H1 (cell line): ENCODE measurements at regions not wholly inside any gene's neighbourhood (a gene's known extent, or its start where the extent isn't known, plus 50 kb on each side); places are given as distances from the start of the nearest gene placed in this dataset.
"Not testable (repeated sequence)": the region's sequence is repeated elsewhere in the genome, so short reads cannot be mapped to it uniquely, and the experiment has no call there.

Source experiments
- CTCF ChIA-PET: fragments of 300-600 bp; sonication (Branson Sonifier 250); formaldehyde crosslinking; loops from one replicate; lab custom pipeline; 2021; ENCODE audit not compliant: partially characterized antibody; lab: Charles Lee
- POLR2A ChIA-PET: fragments of 300-600 bp; sonication (Branson Sonifier 250); formaldehyde crosslinking; loops from one replicate; lab custom pipeline; 2021; ENCODE audit warnings: inconsistent platforms; ENCODE audit not compliant: partially characterized antibody; lab: Charles Lee
- DNase-seq, 2 experiments: peaks; one replicate each; pipeline versions ENCODE4 v3.0.0 to v3.0.0-alpha.2; 2010 to 2022; ENCODE audit warnings: low spot score in 2 of 2, low read depth in 1 of 2, mixed read lengths in 1 of 2
- FAIRE-seq: peaks from 2 replicates; lab custom pipeline; 2011; peaks lifted over from hg19 to GRCh38; lab: Jason Lieb, UNC
- H2AFZ ChIP-seq: 2 replicates; pipeline ENCODE4 v1.8.1; 2012; ENCODE audit warnings: low read length, inconsistent platforms
- H2AK5ac ChIP-seq: 2 replicates; pipeline ENCODE4 v1.6.1; 2013; ENCODE audit warnings: low read depth, low read length
- H2BK120ac ChIP-seq: replicated peaks from 2 replicates; pipeline ENCODE3; 2013; ENCODE audit warnings: low read depth, low read length, inconsistent platforms
- H2BK12ac ChIP-seq: 2 replicates; pipeline ENCODE4 v1.6.1; 2013; ENCODE audit warnings: low read depth, low read length
- H2BK15ac ChIP-seq: 2 replicates; pipeline ENCODE4 v1.6.1; 2013; ENCODE audit warnings: low read length
- H2BK20ac ChIP-seq: 2 replicates; pipeline ENCODE4 v1.6.1; 2013; ENCODE audit warnings: low read length
- H2BK5ac ChIP-seq: 2 replicates; pipeline ENCODE4 v1.6.1; 2013; ENCODE audit warnings: low read depth, low read length
- H3K14ac ChIP-seq: 2 replicates; pipeline ENCODE4 v1.6.1; 2013; ENCODE audit warnings: inconsistent platforms; ENCODE audit not compliant: insufficient read length
- H3K18ac ChIP-seq: 2 replicates; pipeline ENCODE4 v1.6.1; 2013; ENCODE audit warnings: low read length; ENCODE audit errors: extremely low read depth
- H3K23ac ChIP-seq: 2 replicates; pipeline ENCODE4 v1.6.1; 2013; ENCODE audit warnings: inconsistent platforms; ENCODE audit not compliant: insufficient read length
- H3K23me2 ChIP-seq: 2 replicates; pipeline ENCODE4 v1.6.1; 2013; ENCODE audit warnings: low read depth, low read length
- H3K27ac ChIP-seq: 2 replicates; pipeline ENCODE4 v1.6.1; 2011; ENCODE audit warnings: low read depth, low read length, inconsistent platforms
- H3K27me3 ChIP-seq, 4 experiments: replicated peaks in 1 of 4; 1 replicate in 1 of 4; 2 replicates in 3 of 4; pipeline versions ENCODE4 v1.6.1 to v1.8.1; 2011 to 2013; ENCODE audit warnings: low read length in 3 of 4, mild to moderate bottlenecking in 3 of 4, inconsistent platforms in 2 of 4, mixed read lengths in 2 of 4, moderate library complexity in 1 of 4; ENCODE audit not compliant: control insufficient read depth in 3 of 4, insufficient read depth in 3 of 4; ENCODE audit errors: extremely low read depth in 1 of 4
- H3K36me3 ChIP-seq, 4 experiments: 2 replicates each; pipeline versions ENCODE4 v1.6.1 to v1.8.1; 2011 to 2013; ENCODE audit warnings: mild to moderate bottlenecking in 4 of 4, low read length in 3 of 4, moderate library complexity in 2 of 4, control low read depth in 1 of 4, inconsistent platforms in 1 of 4; ENCODE audit not compliant: insufficient read depth in 4 of 4, control insufficient read depth in 2 of 4
- H3K4ac ChIP-seq: replicated peaks from 2 replicates; pipeline ENCODE3; 2013; ENCODE audit warnings: low read length, low read depth, mixed read lengths, inconsistent platforms; ENCODE audit not compliant: insufficient read length
- H3K4me1 ChIP-seq, 4 experiments: replicated peaks in 1 of 4; 1 replicate in 1 of 4; 2 replicates in 3 of 4; pipeline versions ENCODE4 v1.6.1 to v1.8.1; 2011 to 2013; ENCODE audit warnings: low read length in 3 of 4, inconsistent platforms in 2 of 4, mixed read lengths in 1 of 4; ENCODE audit not compliant: insufficient read depth in 4 of 4, control insufficient read depth in 3 of 4
- H3K4me2 ChIP-seq, 2 experiments: 2 replicates each; pipeline versions ENCODE4 v1.6.1 to v1.8.1; 2011 to 2013; ENCODE audit warnings: low read depth in 2 of 2, low read length in 2 of 2, control low read depth in 1 of 2, inconsistent platforms in 1 of 2, mild to moderate bottlenecking in 1 of 2; ENCODE audit not compliant: insufficient read depth in 1 of 2
- H3K4me3 ChIP-seq, 4 experiments: fragments of 200-600, 300-600 bp in 1 of 4; sonication (generic), shearing (Covaris generic), sonication (Bioruptor Twin) in 1 of 4; 2 replicates each; pipeline versions ENCODE4 v1.5.1 to v1.8.1; 2011 to 2016; ENCODE audit warnings: low read length in 4 of 4, low read depth in 3 of 4, control low read depth in 2 of 4, inconsistent platforms in 2 of 4, mild to moderate bottlenecking in 2 of 4, mixed read lengths in 1 of 4, moderate library complexity in 1 of 4; ENCODE audit not compliant: insufficient read depth in 2 of 4; ENCODE audit errors: extremely low read depth in 1 of 4
- H3K56ac ChIP-seq: replicated peaks from 2 replicates; pipeline ENCODE3; 2013; ENCODE audit warnings: low read depth, mild to moderate bottlenecking, mixed read lengths, low read length, inconsistent platforms; ENCODE audit not compliant: insufficient read length
- H3K79me1 ChIP-seq: 2 replicates; pipeline ENCODE4 v1.6.1; 2013; ENCODE audit warnings: low read depth, low read length, control low read depth
- H3K79me2 ChIP-seq, 2 experiments: 2 replicates each; pipeline versions ENCODE4 v1.6.1 to v1.8.1; 2012 to 2013; ENCODE audit warnings: low read length in 2 of 2, mild to moderate bottlenecking in 2 of 2, inconsistent platforms in 1 of 2; ENCODE audit not compliant: insufficient read depth in 2 of 2, control insufficient read depth in 1 of 2
- H3K9ac ChIP-seq, 4 experiments: replicated peaks in 1 of 4; 1 replicate in 1 of 4; 2 replicates in 3 of 4; pipeline versions ENCODE4 v1.6.1 to v1.8.1; 2011 to 2013; ENCODE audit warnings: low read depth in 3 of 4, low read length in 3 of 4, control low read depth in 2 of 4, mild to moderate bottlenecking in 2 of 4, moderate library complexity in 2 of 4, inconsistent platforms in 1 of 4; ENCODE audit errors: extremely low read depth in 1 of 4
- H3K9me3 ChIP-seq, 2 experiments: 2 replicates each; pipeline versions ENCODE4 v1.6.1 to v1.8.1; 2012 to 2013; ENCODE audit warnings: mild to moderate bottlenecking in 2 of 2, moderate library complexity in 2 of 2, control low read depth in 1 of 2, inconsistent platforms in 1 of 2, low read depth in 1 of 2, low read length in 1 of 2, mixed read lengths in 1 of 2; ENCODE audit not compliant: insufficient read depth in 2 of 2
- H4K20me1 ChIP-seq, 2 experiments: replicated peaks in 1 of 2; 2 replicates each; pipeline versions ENCODE3 to v1.8.1; 2011 to 2013; ENCODE audit warnings: inconsistent platforms in 2 of 2, low read length in 2 of 2, mild to moderate bottlenecking in 1 of 2; ENCODE audit not compliant: insufficient read depth in 2 of 2, control insufficient read depth in 1 of 2
- H4K5ac ChIP-seq: 2 replicates; pipeline ENCODE4 v1.6.1; 2013; ENCODE audit warnings: low read length, low read depth, mixed read lengths, inconsistent platforms; ENCODE audit not compliant: insufficient read length
- H4K8ac ChIP-seq: 2 replicates; pipeline ENCODE4 v1.8.0; 2013; ENCODE audit warnings: mild to moderate bottlenecking, moderate library complexity, low read length, inconsistent platforms; ENCODE audit not compliant: insufficient read depth; ENCODE audit errors: extremely low read depth
- H4K91ac ChIP-seq: replicated peaks from 2 replicates; pipeline ENCODE3; 2013; ENCODE audit warnings: low read length, mixed read lengths, inconsistent platforms; ENCODE audit not compliant: insufficient read length
- WGBS, 2 experiments: shearing (Covaris generic) in 1 of 2; methylation state at CpG; one replicate each; pipeline versions ENCODE4 v1.1.6 to v1.1.7; 2013 to 2015; ENCODE audit warnings: low lambda C conversion rate in 2 of 2, mixed read lengths in 2 of 2, inconsistent platforms in 1 of 2, low coverage in 1 of 2, missing lambda C conversion rate in 1 of 2; ENCODE audit not compliant: insufficient replicate concordance in 2 of 2, insufficient coverage in 1 of 2, insufficient read length in 1 of 2; ENCODE audit errors: extremely low coverage in 1 of 2, missing lambda C conversion rate in 1 of 2; 5-methylcytosine and 5-hydroxymethylcytosine counted together

DNA sequence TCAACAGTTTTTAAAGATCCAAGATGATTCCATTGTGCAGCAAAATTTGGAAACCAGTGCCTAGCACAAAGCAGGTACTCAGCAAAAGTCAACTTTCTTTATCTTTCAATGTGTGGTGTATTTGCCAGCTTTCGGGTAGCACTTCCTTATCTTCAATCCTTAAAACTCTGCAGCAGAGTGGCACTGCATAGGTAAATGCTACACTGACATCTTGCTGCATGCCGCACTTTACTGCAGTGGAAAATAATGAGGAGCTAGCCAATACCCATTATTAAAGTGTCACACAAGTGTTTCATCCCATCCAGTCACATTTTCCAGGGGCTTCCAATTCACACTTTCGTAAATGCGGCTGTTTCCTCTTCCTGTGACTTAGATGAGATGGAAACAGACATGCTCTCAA, 401.7 kb upstream of the SPATA31A3 start:
- H3K4me2 ChIP-seq, H2AFZ ChIP-seq, H3K9ac ChIP-seq, FAIRE-seq, H3K79me1 ChIP-seq, H3K56ac ChIP-seq, H2BK120ac ChIP-seq, H2BK12ac ChIP-seq, H4K91ac ChIP-seq, H3K9me3 ChIP-seq, H3K4ac ChIP-seq, H4K8ac ChIP-seq, H3K23ac ChIP-seq, H3K36me3 ChIP-seq, H2BK5ac ChIP-seq, H3K4me1 ChIP-seq, CTCF ChIA-PET, DNase-seq, H3K27ac ChIP-seq, H3K4me3 ChIP-seq, H2AK5ac ChIP-seq, H3K23me2 ChIP-seq, H3K27me3 ChIP-seq, POLR2A ChIA-PET, H2BK20ac ChIP-seq, H3K18ac ChIP-seq, H4K5ac ChIP-seq, H4K20me1 ChIP-seq, H3K79me2 ChIP-seq, H2BK15ac ChIP-seq, H3K14ac ChIP-seq: not testable (repeated sequence)
- no CpG with 5 or more reads among the region's 4 CpGs for WGBS, 2 experiments

DNA sequence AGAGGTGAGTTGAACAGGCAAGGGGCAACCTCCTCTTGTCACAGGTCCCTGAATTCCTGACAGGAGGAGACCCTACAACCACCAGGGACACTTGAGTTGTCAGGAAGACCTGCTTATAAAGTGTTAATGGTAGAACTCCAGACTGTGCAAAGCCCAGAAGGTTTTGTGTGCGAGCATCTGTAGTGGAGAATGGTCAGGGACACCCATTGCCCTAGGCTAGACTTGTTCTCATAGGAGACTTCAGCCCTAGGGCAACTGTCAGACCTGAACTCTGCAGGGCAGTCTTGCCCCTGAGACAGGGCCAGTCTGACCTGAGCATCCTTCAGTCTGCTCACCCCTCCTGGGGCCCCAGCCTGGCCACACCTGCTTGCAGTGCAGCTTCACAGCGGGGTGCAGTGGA, 377.3 kb upstream of the SPATA31A3 start:
- H3K14ac ChIP-seq, CTCF ChIA-PET: not testable (repeated sequence)
- WGBS, 2 experiments = no CpG with 5 or more reads among the region's 2 CpGs

More for the DNA sequence above, 377.3 kb upstream of the SPATA31A3 start:
- H3K27me3 ChIP-seq, H3K4me2 ChIP-seq, DNase-seq, H3K36me3 ChIP-seq, H2BK20ac ChIP-seq, H3K56ac ChIP-seq, H2AK5ac ChIP-seq, H2BK12ac ChIP-seq, POLR2A ChIA-PET, H3K9ac ChIP-seq, H3K23me2 ChIP-seq, H4K20me1 ChIP-seq, H3K23ac ChIP-seq, H2BK15ac ChIP-seq, H3K79me1 ChIP-seq, H4K8ac ChIP-seq, H2BK5ac ChIP-seq, H4K5ac ChIP-seq, H3K4me3 ChIP-seq, H3K18ac ChIP-seq, H2AFZ ChIP-seq, H2BK120ac ChIP-seq, H4K91ac ChIP-seq, FAIRE-seq, H3K27ac ChIP-seq, H3K79me2 ChIP-seq, H3K4me1 ChIP-seq, H3K9me3 ChIP-seq, H3K4ac ChIP-seq: not testable (repeated sequence)
